ENCODE measurements at regions not wholly inside any gene's neighbourhood (a gene's known extent, or its start where the extent isn't known, plus 50 kb on each side); places are given as distances from the start of the nearest gene placed in this dataset.

GRCh38 chr18:47436871-47437270, 185.4 kb upstream of the SKOR2 start:
- H3K27me3 Mint-ChIP-seq (ENCODE audit: low read depth, unreplicated experiment): peaks cover 31% of the 10 kb centered on the region
- Histone ChIP-seq H3K9ac (ENCODE audit: low read length) (no peak overlapping the region), H3K9me3 (ENCODE audit: insufficient read depth, low read depth, low read length) (no peaks in the 10 kb centered on the region), H3K36me3 (ENCODE audit: insufficient read depth, low read length) (no peaks in the 10 kb centered on the region), H3K27me3 (ENCODE audit: insufficient read depth, low read length) (no peaks in the 10 kb centered on the region), H3K4me3 (ENCODE audit: insufficient read depth, low read depth, low read length) (no peak overlapping the region), H3K27ac (ENCODE audit: low read depth, low read length) (no peak overlapping the region), H3K4me2 (ENCODE audit: low read length) (no peak overlapping the region), H2AFZ (ENCODE audit: low read depth, low read length) (no peak overlapping the region), H4K20me1 (ENCODE audit: insufficient read depth, low read length) (no peaks in the 10 kb centered on the region), H3K4me1 (ENCODE audit: insufficient read depth, low read length) (no peaks in the 10 kb centered on the region), H3K79me2 (ENCODE audit: insufficient read depth, low read length) (no peaks in the 10 kb centered on the region)
- TF ChIP-seq EZH2 (IDR thresholded peaks at IDR 0.05; ENCODE audit: insufficient read depth, low read length) (no peak), CTCF (IDR thresholded peaks at IDR 0.05; ENCODE audit: insufficient read depth, low read depth, low read length) (no peak)
- no peaks in the 10 kb centered on the region for H3K36me3 Mint-ChIP-seq (ENCODE audit: low read depth, unreplicated experiment)
- no peak overlapping the region for H3K27ac Mint-ChIP-seq (ENCODE audit: unreplicated experiment)
- H3K9me3 Mint-ChIP-seq (ENCODE audit: unreplicated experiment): no peaks in the 10 kb centered on the region
- H3K4me3 Mint-ChIP-seq (ENCODE audit: unreplicated experiment): no peak overlapping the region
- no peaks in the 10 kb centered on the region for H3K4me1 Mint-ChIP-seq (ENCODE audit: low read depth, unreplicated experiment)
- DNase-seq (ENCODE audit: low read depth) (no peak), FAIRE-seq (no peak)

- FAIRE-seq (no peak), DNase-seq (ENCODE audit: low read depth) (no peak)
- H3K27ac Mint-ChIP-seq (ENCODE audit: unreplicated experiment): no peak overlapping the region
- no peaks in the 10 kb centered on the region for H3K79me2 ChIP-seq (ENCODE audit: insufficient read depth, low read length)
- H3K27me3 Mint-ChIP-seq (ENCODE audit: low read depth, unreplicated experiment): peaks cover 33% of the 10 kb centered on the region
- no peak overlapping the region for H3K4me3 Mint-ChIP-seq (ENCODE audit: unreplicated experiment)
- no peak overlapping the region for H3K27ac ChIP-seq (ENCODE audit: low read depth, low read length)
- no peaks in the 10 kb centered on the region for H3K27me3 ChIP-seq (ENCODE audit: insufficient read depth, low read length)
- no peak overlapping the region for H3K9ac ChIP-seq (ENCODE audit: low read length)
- TF ChIP-seq EZH2 (IDR thresholded peaks at IDR 0.05; ENCODE audit: insufficient read depth, low read length) (no peak), CTCF (IDR thresholded peaks at IDR 0.05; ENCODE audit: insufficient read depth, low read depth, low read length) (no peak)
- no peaks in the 10 kb centered on the region for H3K36me3 Mint-ChIP-seq (ENCODE audit: low read depth, unreplicated experiment)
- H3K9me3 ChIP-seq (ENCODE audit: insufficient read depth, low read depth, low read length): no peaks in the 10 kb centered on the region
- H3K4me2 ChIP-seq (ENCODE audit: low read length): no peak overlapping the region
- no peaks in the 10 kb centered on the region for H3K4me1 Mint-ChIP-seq (ENCODE audit: low read depth, unreplicated experiment)
- H3K9me3 Mint-ChIP-seq (ENCODE audit: unreplicated experiment): no peaks in the 10 kb centered on the region
- H3K4me1 ChIP-seq (ENCODE audit: insufficient read depth, low read length): no peaks in the 10 kb centered on the region
- no peak overlapping the region for H2AFZ ChIP-seq (ENCODE audit: low read depth, low read length)
- no peak overlapping the region for H3K4me3 ChIP-seq (ENCODE audit: insufficient read depth, low read depth, low read length)
- H3K36me3 ChIP-seq (ENCODE audit: insufficient read depth, low read length): no peaks in the 10 kb centered on the region
- no peaks in the 10 kb centered on the region for H4K20me1 ChIP-seq (ENCODE audit: insufficient read depth, low read length)
Observed at GRCh38 chr18:47434214-47434746, 182.8 kb upstream of the SKOR2 start.

GRCh38 chr18:47427923-47428637, 176.6 kb upstream of the SKOR2 start:
- Mint-ChIP-seq H3K4me3 (ENCODE audit: unreplicated experiment) (no peak overlapping the region), H3K36me3 (ENCODE audit: low read depth, unreplicated experiment) (no peaks in the 10 kb centered on the region), H3K4me1 (ENCODE audit: low read depth, unreplicated experiment) (no peaks in the 10 kb centered on the region), H3K27ac (ENCODE audit: unreplicated experiment) (no peak overlapping the region), H3K9me3 (ENCODE audit: unreplicated experiment) (peaks cover 3% of the 10 kb centered on the region), H3K27me3 (ENCODE audit: low read depth, unreplicated experiment) (peaks cover 66% of the 10 kb centered on the region)
- DNase-seq (ENCODE audit: low read depth) (no peak), FAIRE-seq (no peak)
- Histone ChIP-seq H3K9ac (ENCODE audit: low read length) (no peak overlapping the region), H4K20me1 (ENCODE audit: insufficient read depth, low read length) (no peaks in the 10 kb centered on the region), H2AFZ (ENCODE audit: low read depth, low read length) (no peak overlapping the region), H3K27me3 (ENCODE audit: insufficient read depth, low read length) (no peaks in the 10 kb centered on the region), H3K9me3 (ENCODE audit: insufficient read depth, low read depth, low read length) (no peaks in the 10 kb centered on the region), H3K4me2 (ENCODE audit: low read length) (no peak overlapping the region), H3K27ac (ENCODE audit: low read depth, low read length) (no peak overlapping the region), H3K4me3 (ENCODE audit: insufficient read depth, low read depth, low read length) (no peak overlapping the region), H3K36me3 (ENCODE audit: insufficient read depth, low read length) (no peaks in the 10 kb centered on the region), H3K4me1 (ENCODE audit: insufficient read depth, low read length) (no peaks in the 10 kb centered on the region), H3K79me2 (ENCODE audit: insufficient read depth, low read length) (no peaks in the 10 kb centered on the region)
- no peak for TF ChIP-seq EZH2 (IDR thresholded peaks at IDR 0.05; ENCODE audit: insufficient read depth, low read length)
- TF ChIP-seq CTCF (IDR thresholded peaks at IDR 0.05; ENCODE audit: insufficient read depth, low read depth, low read length): no peak

All from astrocyte (in vitro differentiated cells and primary cell).